Skeletal muscle cell (primary cell): ENCODE measurements at regions not wholly inside any gene's neighbourhood (a gene's known extent, or its start where the extent isn't known, plus 50 kb on each side); places are given as distances from the start of the nearest gene placed in this dataset.
A peak's percentile ranks its signal among the peaks of the same experiment; 100 is the strongest.
"Not testable (repeated sequence)": the region's sequence is repeated elsewhere in the genome, so short reads cannot be mapped to it uniquely, and the experiment has no call there.

ENCODE experiments used
- DNase-seq: peaks from one replicate; pipeline ENCODE4 v3.0.0-alpha.2; 2010; ENCODE audit warnings: low read depth
- H3K4me3 ChIP-seq: 2 replicates; pipeline ENCODE4 v1.5.1; 2011; ENCODE audit warnings: low read depth, mild to moderate bottlenecking, control low read depth, low read length, moderate library complexity

DNA sequence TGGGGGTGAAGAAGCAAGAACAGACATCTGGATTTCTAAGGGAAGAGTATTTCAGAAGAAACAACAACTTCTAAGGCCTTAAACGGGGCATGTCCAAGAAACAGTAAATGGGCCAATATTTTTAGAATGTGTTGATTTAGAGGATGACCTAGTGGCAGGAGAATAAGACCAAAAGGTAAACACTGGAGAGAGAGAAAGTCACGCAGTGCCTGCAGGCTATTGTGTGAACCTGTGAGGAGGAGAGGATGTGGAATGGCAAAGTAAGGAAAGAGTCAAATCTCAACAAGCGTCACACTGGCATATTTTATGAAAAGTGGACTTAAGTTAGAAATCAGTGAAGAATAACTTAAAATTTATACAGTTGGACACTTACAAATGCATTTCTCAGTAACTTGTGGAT, 78.1 kb upstream of the EGFR start:
- DNase-seq: no peak
- H3K4me3 ChIP-seq: no peak overlapping the region

- DNase-seq: peak; percentile 17
- no peak overlapping the region for H3K4me3 ChIP-seq
These were observed 74.6 kb upstream of the EGFR start for GRCh38 chr7:54944179-54944578.

- DNase-seq: no peak
- H3K4me3 ChIP-seq: no peak overlapping the region
These were observed 72.5 kb upstream of the EGFR start for GRCh38 chr7:54946271-54946670.

- no peak overlapping the region for H3K4me3 ChIP-seq
- DNase-seq: no peak
These were observed 72.1 kb upstream of the EGFR start for GRCh38 chr7:54946764-54947163.

GRCh38 chr7:54947266-54947665, 71.6 kb upstream of the EGFR start:
- H3K4me3 ChIP-seq: no peak overlapping the region
- DNase-seq: no peak

GRCh38 chr7:54949514-54949913, 69.3 kb upstream of the EGFR start:
- not testable (repeated sequence) for DNase-seq, H3K4me3 ChIP-seq

DNA sequence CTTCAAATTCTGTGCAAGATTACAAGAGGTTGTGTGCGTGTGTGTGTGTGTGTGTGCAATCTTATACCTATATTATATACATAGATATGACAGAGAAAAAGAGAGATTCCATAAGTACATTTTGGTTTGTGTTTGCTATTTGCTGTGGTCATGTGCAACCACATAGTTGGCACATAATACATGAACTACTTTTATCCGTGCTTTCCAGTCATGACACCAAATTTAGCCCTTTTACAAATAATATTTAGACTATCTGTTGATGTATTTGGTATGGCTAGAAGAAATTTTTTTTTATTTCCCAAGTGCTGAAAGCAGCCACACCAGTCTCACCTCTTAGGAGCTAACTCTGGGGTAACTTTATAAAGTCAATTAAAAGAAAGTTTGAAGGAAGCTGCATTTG, 63.5 kb upstream of the EGFR start:
- H3K4me3 ChIP-seq: no peak overlapping the region
- no peak for DNase-seq

DNA sequence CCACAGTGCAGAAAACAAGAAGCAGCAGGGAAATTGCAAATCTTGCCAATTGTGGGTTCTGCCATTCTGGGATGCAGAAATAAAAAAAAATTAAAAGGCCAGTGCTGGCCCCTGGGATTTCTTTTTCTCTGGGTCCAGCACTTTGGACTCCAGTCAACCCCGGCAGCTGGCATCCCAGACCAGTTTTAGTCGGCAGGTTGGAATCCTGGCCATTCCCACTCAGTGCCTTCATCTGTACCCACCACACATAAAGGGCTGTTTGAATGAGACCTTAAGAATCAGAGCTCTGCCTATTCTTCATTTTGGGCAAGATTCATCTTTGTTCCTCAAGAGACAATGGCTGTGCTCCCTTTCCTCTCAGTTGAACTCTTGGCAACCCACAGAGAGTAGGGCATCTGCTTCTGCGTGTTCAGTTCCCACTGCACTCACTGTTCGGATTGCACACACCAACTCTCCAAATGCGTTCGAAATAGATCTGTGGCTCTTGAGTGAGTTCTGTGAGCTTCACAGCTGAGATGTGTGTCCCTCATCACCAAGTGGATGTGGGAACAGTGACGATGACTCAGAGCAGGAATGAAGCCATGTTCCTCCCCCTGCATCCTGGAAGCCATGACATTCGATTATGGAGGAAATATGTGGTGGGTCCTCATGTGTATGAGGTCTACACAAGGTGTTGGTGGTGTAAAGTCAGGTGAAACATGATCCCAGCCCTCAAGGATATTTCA, 63.0 kb upstream of the EGFR start:
- no peak for DNase-seq
- H3K4me3 ChIP-seq: no peak overlapping the region

- no peak overlapping the region for H3K4me3 ChIP-seq
- DNase-seq: no peak
These were observed 62.0 kb upstream of the EGFR start for GRCh38 chr7:54956865-54957264.

DNA sequence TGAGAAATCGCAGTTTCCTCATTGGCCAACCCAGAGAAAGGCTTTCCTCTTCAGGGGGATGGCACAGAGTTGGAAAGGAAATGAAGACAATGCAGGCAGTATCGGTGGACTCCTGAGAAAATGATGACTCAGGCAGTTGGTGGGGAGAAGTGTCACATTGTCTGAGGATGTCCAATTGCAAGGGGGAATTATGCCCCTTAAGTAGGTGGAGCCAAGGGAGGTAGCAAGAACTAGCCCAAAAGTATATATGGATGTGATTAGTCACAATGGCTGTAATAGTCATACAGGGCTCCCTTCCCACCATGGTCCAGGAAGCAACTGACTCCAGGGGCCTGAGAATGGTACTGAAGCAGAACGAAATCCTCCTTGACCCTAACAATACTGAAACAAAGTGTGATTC, 58.3 kb upstream of the EGFR start:
- no peak overlapping the region for H3K4me3 ChIP-seq
- peak; percentile 17 for DNase-seq

DNA sequence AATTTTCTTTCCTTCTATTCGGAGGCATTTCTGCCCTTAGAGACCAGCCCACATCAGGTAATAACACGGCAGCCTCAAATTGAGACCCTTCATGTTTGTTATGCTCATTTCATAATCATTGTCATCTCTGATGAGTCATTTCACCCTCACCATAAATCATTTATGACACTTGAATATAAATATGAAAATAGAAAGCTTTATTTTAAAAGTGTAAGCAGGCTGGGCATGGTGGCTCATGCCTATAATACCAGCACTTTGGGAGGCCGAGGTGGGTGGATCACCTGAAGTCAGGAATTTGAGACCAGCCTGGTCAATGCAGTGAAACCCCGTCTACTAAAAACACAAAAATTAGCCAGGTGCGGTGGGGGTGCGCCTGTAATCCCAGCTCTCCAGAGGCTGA, 57.4 kb upstream of the EGFR start:
- H3K4me3 ChIP-seq: no peak overlapping the region
- DNase-seq: no peak

DNA sequence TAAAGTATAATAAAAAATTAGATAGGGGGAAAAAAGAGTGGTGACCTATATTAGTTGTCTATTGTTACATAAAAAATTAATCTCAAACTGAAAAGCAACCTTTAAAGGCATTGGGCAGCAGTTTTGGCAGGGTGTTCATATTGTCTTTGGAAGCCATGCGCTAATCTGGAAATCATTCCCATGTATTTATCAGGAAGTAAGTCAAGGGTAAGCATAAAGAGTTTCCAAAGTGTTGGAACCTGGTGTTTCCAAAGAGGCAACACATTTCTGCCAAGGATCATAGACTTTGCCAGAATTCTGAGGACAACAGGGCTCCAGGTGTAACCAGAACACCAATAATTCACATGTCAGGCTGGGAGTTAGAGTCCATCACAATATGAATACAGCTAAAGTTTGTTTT, 55.7 kb upstream of the EGFR start:
- no peak overlapping the region for H3K4me3 ChIP-seq
- no peak for DNase-seq

DNA sequence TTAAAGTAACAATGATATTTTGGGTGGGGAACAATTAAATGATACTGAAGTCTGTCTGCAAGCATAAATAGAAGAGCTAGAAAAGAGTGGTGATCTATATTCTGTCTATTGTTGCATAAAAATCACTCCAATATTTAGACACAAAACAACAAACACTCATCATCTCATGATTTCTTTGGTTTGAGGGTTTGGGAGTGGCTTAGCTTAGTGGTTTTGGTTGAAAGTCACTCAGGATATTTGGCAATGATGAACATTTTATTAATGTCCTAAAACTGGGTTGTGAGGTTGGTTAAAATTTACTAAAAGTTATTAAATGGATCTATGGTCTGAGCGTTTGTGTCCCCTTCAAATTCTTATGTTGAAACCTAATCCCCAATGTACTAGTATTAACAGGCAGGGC, 54.7 kb upstream of the EGFR start:
- DNase-seq: no peak

GRCh38 chr7:54967377-54967776, 51.4 kb upstream of the EGFR start:
- no peak overlapping the region for H3K4me3 ChIP-seq
- DNase-seq: no peak

More for the DNA sequence above, 54.7 kb upstream of the EGFR start:
- no peak overlapping the region for H3K4me3 ChIP-seq

GRCh38 chr7:54968018-54968417, 50.8 kb upstream of the EGFR start:
- DNase-seq: no peak
- no peak overlapping the region for H3K4me3 ChIP-seq
